ENCODE measurements at regions not wholly inside any gene's neighbourhood (a gene's known extent, or its start where the extent isn't known, plus 50 kb on each side); places are given as distances from the start of the nearest gene placed in this dataset.
"Not testable (repeated sequence)": the region's sequence is repeated elsewhere in the genome, so short reads cannot be mapped to it uniquely, and the experiment has no call there.

- DNase-seq = no peak
Measured at GRCh38 chr1:79295967-79296366, 289.4 kb upstream of the ADGRL4 start.

- no peak for DNase-seq
Measured at GRCh38 chr1:79293611-79294010, 287.1 kb upstream of the ADGRL4 start.

GRCh38 chr1:79290927-79291474 is 284.5 kb upstream of the ADGRL4 start:
- DNase-seq = no peak

- DNase-seq = no peak
Measured at GRCh38 chr1:79287982-79288381, 281.5 kb upstream of the ADGRL4 start.

GRCh38 chr1:79285667-79286066 is 279.1 kb upstream of the ADGRL4 start:
- DNase-seq = no peak

- no peak for DNase-seq
Measured at GRCh38 chr1:79283451-79283850, 276.9 kb upstream of the ADGRL4 start.

GRCh38 chr1:79281442-79281841 is 274.9 kb upstream of the ADGRL4 start:
- DNase-seq = no peak

- no peak for DNase-seq
Measured at GRCh38 chr1:79271759-79272158, 265.2 kb upstream of the ADGRL4 start.

- DNase-seq = no peak
Measured at GRCh38 chr1:79264975-79265818, 258.7 kb upstream of the ADGRL4 start.

GRCh38 chr1:79264285-79264684 is 257.8 kb upstream of the ADGRL4 start:
- no peak for DNase-seq

GRCh38 chr1:79262745-79263258 is 256.3 kb upstream of the ADGRL4 start:
- DNase-seq = no peak

- DNase-seq = no peak
Measured at GRCh38 chr1:79259390-79260336, 253.1 kb upstream of the ADGRL4 start.

GRCh38 chr1:79255421-79255820 is 248.9 kb upstream of the ADGRL4 start:
- no peak for DNase-seq

- DNase-seq = no peak
Measured at GRCh38 chr1:79252598-79252997, 246.1 kb upstream of the ADGRL4 start.

GRCh38 chr1:79239840-79240239 is 233.3 kb upstream of the ADGRL4 start:
- no peak for DNase-seq

- DNase-seq = no peak
Measured at GRCh38 chr1:79235301-79236002, 228.9 kb upstream of the ADGRL4 start.

- no peak for DNase-seq
Measured at GRCh38 chr1:79232818-79233217, 226.3 kb upstream of the ADGRL4 start.

GRCh38 chr1:79230751-79231150 is 224.2 kb upstream of the ADGRL4 start:
- DNase-seq = not testable (repeated sequence)

- DNase-seq = no peak
Measured at GRCh38 chr1:79226963-79227362, 220.4 kb upstream of the ADGRL4 start.

GRCh38 chr1:79224537-79224936 is 218.0 kb upstream of the ADGRL4 start:
- no peak for DNase-seq

- DNase-seq = no peak
Measured at GRCh38 chr1:79220509-79220908, 214.0 kb upstream of the ADGRL4 start.

GRCh38 chr1:79215311-79215710 is 208.8 kb upstream of the ADGRL4 start:
- DNase-seq = no peak

- DNase-seq = no peak
Measured at GRCh38 chr1:79207786-79208185, 201.3 kb upstream of the ADGRL4 start.

Data from bone marrow (tissue), 2 donors.